Esophagus muscularis mucosa (tissue), 3 donors: ENCODE measurements at regions not wholly inside any gene's neighbourhood (a gene's known extent, or its start where the extent isn't known, plus 50 kb on each side); places are given as distances from the start of the nearest gene placed in this dataset.

Experiments
- CTCF ChIP-seq, 3 experiments: fragments of 200-600 bp in 2 of 3; fragments of 450-650 bp in 1 of 3; sonication (generic) in 2 of 3; IDR thresholded peaks; one replicate each; pipeline ENCODE4 v1.5.1; 2017 to 2019; ENCODE audit warnings: antibody characterized with exemption in 3 of 3, mild to moderate bottlenecking in 2 of 3, moderate library complexity in 1 of 3
- POLR2A ChIP-seq: fragments of 450-650 bp; IDR thresholded peaks from one replicate; pipeline ENCODE4 v1.6.1; 2017; ENCODE audit warnings: antibody characterized with exemption, moderate library complexity, mild to moderate bottlenecking, low read depth

- TF ChIP-seq CTCF (IDR thresholded peaks at IDR 0.05), result no peak
- no peak for TF ChIP-seq POLR2A
Measured at GRCh38 chr12:90262251-90262650, 553.6 kb upstream of the ATP2B1 start.
